Lower leg skin (tissue), 3 donors: ENCODE measurements at regions not wholly inside any gene's neighbourhood (a gene's known extent, or its start where the extent isn't known, plus 50 kb on each side); places are given as distances from the start of the nearest gene placed in this dataset.

Experiments used
- CTCF ChIP-seq, 3 donors: fragments of 450-650 bp; IDR thresholded peaks; one replicate each; pipeline ENCODE4 v1.5.1; 2016; ENCODE audit warnings: antibody characterized with exemption in 3 of 3, mild to moderate bottlenecking in 3 of 3, moderate library complexity in 2 of 3
- POLR2A ChIP-seq, 2 donors: fragments of 450-650 bp; IDR thresholded peaks; one replicate each; pipeline ENCODE4 v1.6.1; 2016 to 2017; ENCODE audit warnings: antibody characterized with exemption in 2 of 2, mild to moderate bottlenecking in 1 of 2, moderate library complexity in 1 of 2

- TF ChIP-seq CTCF (IDR thresholded peaks at IDR 0.05): no peak
- TF ChIP-seq POLR2A (IDR thresholded peaks at IDR 0.05): no peak
Measured at GRCh38 chr18:26630596-26630995, 82.2 kb upstream of the KCTD1 start.
